Karpas-422 (cell line): ENCODE measurements at regions not wholly inside any gene's neighbourhood (a gene's known extent, or its start where the extent isn't known, plus 50 kb on each side); places are given as distances from the start of the nearest gene placed in this dataset.

Source experiments
- DNase-seq: peaks from one replicate; pipeline ENCODE4 v3.0.0-alpha.2; 2015
- H2AFZ ChIP-seq: fragments of 200-600 bp; sonication (generic); 2 replicates; pipeline ENCODE4 v1.6.1; 2014; ENCODE audit warnings: antibody characterized with exemption, low read length, mixed read lengths
- H3K27ac ChIP-seq: fragments of 200-600 bp; sonication (generic); 2 replicates; pipeline ENCODE4 v1.5.1; 2014; ENCODE audit warnings: mild to moderate bottlenecking, low read length, moderate library complexity
- H3K27me3 ChIP-seq: fragments of 200-600 bp; sonication (generic); 2 replicates; pipeline ENCODE4 v1.6.1; 2014; ENCODE audit warnings: low read length, mixed read lengths
- H3K36me3 ChIP-seq: fragments of 200-600 bp; sonication (generic); 2 replicates; pipeline ENCODE4 v1.6.1; 2014; ENCODE audit warnings: low read length, mixed read lengths; ENCODE audit not compliant: insufficient read depth
- H3K4me1 ChIP-seq: fragments of 200-600 bp; sonication (generic); 2 replicates; pipeline ENCODE4 v1.6.1; 2014; ENCODE audit warnings: mild to moderate bottlenecking, low read length, mixed read lengths
- H3K4me2 ChIP-seq: fragments of 200-600 bp; sonication (generic); 2 replicates; pipeline ENCODE4 v1.6.1; 2014; ENCODE audit warnings: low read length, low read depth, mild to moderate bottlenecking; ENCODE audit not compliant: poor library complexity, severe bottlenecking
- H3K4me3 ChIP-seq: fragments of 200-600 bp; sonication (generic); 2 replicates; pipeline ENCODE4 v1.5.1; 2014; ENCODE audit warnings: mild to moderate bottlenecking, antibody characterized with exemption, low read length, mixed read lengths
- H3K79me2 ChIP-seq: fragments of 200-600 bp; sonication (generic); 2 replicates; pipeline ENCODE4 v1.6.1; 2014; ENCODE audit warnings: mild to moderate bottlenecking, low read length, mixed read lengths
- H3K9ac ChIP-seq: fragments of 200-600 bp; sonication (generic); 2 replicates; pipeline ENCODE4 v1.6.0; 2014; ENCODE audit warnings: low read length
- H3K9me2 ChIP-seq: fragments of 200-600 bp; sonication (generic), shearing (Covaris generic); replicated peaks from 2 replicates; pipeline ENCODE4 v1.6.0; 2014; ENCODE audit warnings: mild to moderate bottlenecking, low read length, moderate library complexity; ENCODE audit not compliant: insufficient read depth
- H3K9me3 ChIP-seq: fragments of 300-700, 200-600 bp; sonication (generic); 2 replicates; pipeline ENCODE4 v1.6.1; 2014; ENCODE audit warnings: low read length, mixed read lengths
- H4K20me1 ChIP-seq: fragments of 200-600 bp; sonication (generic); 2 replicates; pipeline ENCODE4 v1.6.1; 2014; ENCODE audit warnings: mild to moderate bottlenecking, antibody characterized with exemption, low read length, low read depth; ENCODE audit not compliant: insufficient read depth

- Histone ChIP-seq H3K4me3 (no peak overlapping the region), H2AFZ (no peak overlapping the region), H3K4me1 (no peaks in the 10 kb centered on the region), H3K27ac (no peak overlapping the region), H3K79me2 (no peaks in the 10 kb centered on the region), H3K9ac (no peak overlapping the region), H3K9me3 (0 out of 2 replicates have a peak, but pooled peaks cover 4% of the 10 kb centered on the region), H3K36me3 (no peaks in the 10 kb centered on the region), H4K20me1 (no peaks in the 10 kb centered on the region), H3K4me2 (no peak overlapping the region), H3K27me3 (no peaks in the 10 kb centered on the region), H3K9me2 (no peaks in the 10 kb centered on the region)
- DNase-seq = no peak
Measured at GRCh38 chr3:67723863-67724262, 69.5 kb upstream of the SUCLG2 start.

GRCh38 chr3:67719333-67719732 is 64.9 kb upstream of the SUCLG2 start:
- H3K4me2 ChIP-seq = no peak overlapping the region
- no peak overlapping the region for H3K4me3 ChIP-seq
- H3K36me3 ChIP-seq = no peaks in the 10 kb centered on the region
- H3K27me3 ChIP-seq = no peaks in the 10 kb centered on the region
- no peak overlapping the region for H3K27ac ChIP-seq
- no peaks in the 10 kb centered on the region for H3K79me2 ChIP-seq
- no peaks in the 10 kb centered on the region for H4K20me1 ChIP-seq
- no peak overlapping the region for H2AFZ ChIP-seq
- H3K9me3 ChIP-seq = 0 out of 2 replicates have a peak, but pooled peaks cover 4% of the 10 kb centered on the region
- H3K9me2 ChIP-seq = no peaks in the 10 kb centered on the region
- no peaks in the 10 kb centered on the region for H3K4me1 ChIP-seq
- DNase-seq = no peak
- H3K9ac ChIP-seq = no peak overlapping the region

GRCh38 chr3:67715971-67716370 is 61.6 kb upstream of the SUCLG2 start:
- Histone ChIP-seq H3K27me3 (no peaks in the 10 kb centered on the region), H3K36me3 (no peaks in the 10 kb centered on the region), H4K20me1 (no peaks in the 10 kb centered on the region), H3K4me1 (no peaks in the 10 kb centered on the region), H3K4me2 (no peak overlapping the region), H3K79me2 (no peaks in the 10 kb centered on the region), H3K9me2 (no peaks in the 10 kb centered on the region), H3K27ac (no peak overlapping the region), H2AFZ (no peak overlapping the region), H3K4me3 (no peak overlapping the region), H3K9ac (no peak overlapping the region), H3K9me3 (0 out of 2 replicates have a peak, but pooled peaks cover 4% of the 10 kb centered on the region)
- DNase-seq = no peak

GRCh38 chr3:67713764-67714469 is 59.5 kb upstream of the SUCLG2 start:
- Histone ChIP-seq H3K9me3 (no peaks in the 10 kb centered on the region), H3K9me2 (no peaks in the 10 kb centered on the region), H3K79me2 (no peaks in the 10 kb centered on the region), H3K27ac (no peak overlapping the region), H4K20me1 (no peaks in the 10 kb centered on the region), H3K9ac (no peak overlapping the region), H3K36me3 (no peaks in the 10 kb centered on the region), H3K4me3 (no peak overlapping the region), H2AFZ (no peak overlapping the region), H3K4me2 (no peak overlapping the region), H3K27me3 (no peaks in the 10 kb centered on the region), H3K4me1 (no peaks in the 10 kb centered on the region)
- DNase-seq = no peak

- no peaks in the 10 kb centered on the region for H3K4me1 ChIP-seq
- H3K27me3 ChIP-seq = no peaks in the 10 kb centered on the region
- H2AFZ ChIP-seq = no peak overlapping the region
- no peaks in the 10 kb centered on the region for H3K36me3 ChIP-seq
- DNase-seq = no peak
- no peaks in the 10 kb centered on the region for H3K9me3 ChIP-seq
- no peak overlapping the region for H3K27ac ChIP-seq
- no peaks in the 10 kb centered on the region for H3K9me2 ChIP-seq
- no peak overlapping the region for H3K4me3 ChIP-seq
- no peaks in the 10 kb centered on the region for H4K20me1 ChIP-seq
- no peak overlapping the region for H3K4me2 ChIP-seq
- H3K79me2 ChIP-seq = no peaks in the 10 kb centered on the region
- no peak overlapping the region for H3K9ac ChIP-seq
Measured at GRCh38 chr3:67712259-67712658, 57.8 kb upstream of the SUCLG2 start.

GRCh38 chr3:67710396-67710795 is 56.0 kb upstream of the SUCLG2 start:
- Histone ChIP-seq H3K9me2 (no peaks in the 10 kb centered on the region), H3K4me2 (no peak overlapping the region), H4K20me1 (no peaks in the 10 kb centered on the region), H3K4me1 (no peaks in the 10 kb centered on the region), H3K9me3 (no peaks in the 10 kb centered on the region), H2AFZ (no peak overlapping the region), H3K9ac (no peak overlapping the region), H3K4me3 (no peak overlapping the region), H3K79me2 (no peaks in the 10 kb centered on the region), H3K27ac (no peak overlapping the region), H3K36me3 (no peaks in the 10 kb centered on the region), H3K27me3 (no peaks in the 10 kb centered on the region)
- DNase-seq = no peak

- H3K9me3 ChIP-seq = no peaks in the 10 kb centered on the region
- H3K27ac ChIP-seq = no peak overlapping the region
- no peaks in the 10 kb centered on the region for H3K9me2 ChIP-seq
- H3K9ac ChIP-seq = no peak overlapping the region
- H3K4me1 ChIP-seq = no peaks in the 10 kb centered on the region
- H3K4me2 ChIP-seq = no peak overlapping the region
- H3K79me2 ChIP-seq = no peaks in the 10 kb centered on the region
- no peak overlapping the region for H3K4me3 ChIP-seq
- no peak for DNase-seq
- H3K36me3 ChIP-seq = no peaks in the 10 kb centered on the region
- no peaks in the 10 kb centered on the region for H3K27me3 ChIP-seq
- H4K20me1 ChIP-seq = no peaks in the 10 kb centered on the region
- H2AFZ ChIP-seq = no peak overlapping the region
Measured at GRCh38 chr3:67706934-67707333, 52.5 kb upstream of the SUCLG2 start.

- no peaks in the 10 kb centered on the region for H3K36me3 ChIP-seq
- H3K9ac ChIP-seq = no peak overlapping the region
- no peak overlapping the region for H2AFZ ChIP-seq
- no peaks in the 10 kb centered on the region for H4K20me1 ChIP-seq
- H3K27ac ChIP-seq = no peak overlapping the region
- no peaks in the 10 kb centered on the region for H3K9me3 ChIP-seq
- no peaks in the 10 kb centered on the region for H3K4me1 ChIP-seq
- no peak for DNase-seq
- H3K79me2 ChIP-seq = no peaks in the 10 kb centered on the region
- H3K4me3 ChIP-seq = no peak overlapping the region
- H3K27me3 ChIP-seq = no peaks in the 10 kb centered on the region
- H3K4me2 ChIP-seq = no peak overlapping the region
- no peaks in the 10 kb centered on the region for H3K9me2 ChIP-seq
Measured at GRCh38 chr3:67704322-67704721, 49.9 kb upstream of the SUCLG2 start.
